H1 (cell line): ENCODE measurements at regions not wholly inside any gene's neighbourhood (a gene's known extent, or its start where the extent isn't known, plus 50 kb on each side); places are given as distances from the start of the nearest gene placed in this dataset.
A peak's percentile ranks its signal among the peaks of the same experiment; 100 is the strongest.

Experiments used
- CTCF ChIA-PET: fragments of 300-600 bp; sonication (Branson Sonifier 250); formaldehyde crosslinking; loops from one replicate; lab custom pipeline; 2021; ENCODE audit not compliant: partially characterized antibody; lab: Charles Lee
- POLR2A ChIA-PET: fragments of 300-600 bp; sonication (Branson Sonifier 250); formaldehyde crosslinking; loops from one replicate; lab custom pipeline; 2021; ENCODE audit warnings: inconsistent platforms; ENCODE audit not compliant: partially characterized antibody; lab: Charles Lee
- DNase-seq, 2 experiments: peaks; one replicate each; pipeline versions ENCODE4 v3.0.0 to v3.0.0-alpha.2; 2010 to 2022; ENCODE audit warnings: low spot score in 2 of 2, low read depth in 1 of 2, mixed read lengths in 1 of 2
- FAIRE-seq: peaks from 2 replicates; lab custom pipeline; 2011; peaks lifted over from hg19 to GRCh38; lab: Jason Lieb, UNC
- H2AFZ ChIP-seq: 2 replicates; pipeline ENCODE4 v1.8.1; 2012; ENCODE audit warnings: low read length, inconsistent platforms
- H2AK5ac ChIP-seq: 2 replicates; pipeline ENCODE4 v1.6.1; 2013; ENCODE audit warnings: low read depth, low read length
- H2BK120ac ChIP-seq: replicated peaks from 2 replicates; pipeline ENCODE3; 2013; ENCODE audit warnings: low read depth, low read length, inconsistent platforms
- H2BK12ac ChIP-seq: 2 replicates; pipeline ENCODE4 v1.6.1; 2013; ENCODE audit warnings: low read depth, low read length
- H2BK15ac ChIP-seq: 2 replicates; pipeline ENCODE4 v1.6.1; 2013; ENCODE audit warnings: low read length
- H2BK20ac ChIP-seq: 2 replicates; pipeline ENCODE4 v1.6.1; 2013; ENCODE audit warnings: low read length
- H2BK5ac ChIP-seq: 2 replicates; pipeline ENCODE4 v1.6.1; 2013; ENCODE audit warnings: low read depth, low read length
- H3K14ac ChIP-seq: 2 replicates; pipeline ENCODE4 v1.6.1; 2013; ENCODE audit warnings: inconsistent platforms; ENCODE audit not compliant: insufficient read length
- H3K18ac ChIP-seq: 2 replicates; pipeline ENCODE4 v1.6.1; 2013; ENCODE audit warnings: low read length; ENCODE audit errors: extremely low read depth
- H3K23ac ChIP-seq: 2 replicates; pipeline ENCODE4 v1.6.1; 2013; ENCODE audit warnings: inconsistent platforms; ENCODE audit not compliant: insufficient read length
- H3K23me2 ChIP-seq: 2 replicates; pipeline ENCODE4 v1.6.1; 2013; ENCODE audit warnings: low read depth, low read length
- H3K27ac ChIP-seq: 2 replicates; pipeline ENCODE4 v1.6.1; 2011; ENCODE audit warnings: low read depth, low read length, inconsistent platforms
- H3K27me3 ChIP-seq, 4 experiments: replicated peaks in 1 of 4; 1 replicate in 1 of 4; 2 replicates in 3 of 4; pipeline versions ENCODE4 v1.6.1 to v1.8.1; 2011 to 2013; ENCODE audit warnings: low read length in 3 of 4, mild to moderate bottlenecking in 3 of 4, inconsistent platforms in 2 of 4, mixed read lengths in 2 of 4, moderate library complexity in 1 of 4; ENCODE audit not compliant: control insufficient read depth in 3 of 4, insufficient read depth in 3 of 4; ENCODE audit errors: extremely low read depth in 1 of 4
- H3K36me3 ChIP-seq, 4 experiments: 2 replicates each; pipeline versions ENCODE4 v1.6.1 to v1.8.1; 2011 to 2013; ENCODE audit warnings: mild to moderate bottlenecking in 4 of 4, low read length in 3 of 4, moderate library complexity in 2 of 4, control low read depth in 1 of 4, inconsistent platforms in 1 of 4; ENCODE audit not compliant: insufficient read depth in 4 of 4, control insufficient read depth in 2 of 4
- H3K4ac ChIP-seq: replicated peaks from 2 replicates; pipeline ENCODE3; 2013; ENCODE audit warnings: low read length, low read depth, mixed read lengths, inconsistent platforms; ENCODE audit not compliant: insufficient read length
- H3K4me1 ChIP-seq, 4 experiments: replicated peaks in 1 of 4; 1 replicate in 1 of 4; 2 replicates in 3 of 4; pipeline versions ENCODE4 v1.6.1 to v1.8.1; 2011 to 2013; ENCODE audit warnings: low read length in 3 of 4, inconsistent platforms in 2 of 4, mixed read lengths in 1 of 4; ENCODE audit not compliant: insufficient read depth in 4 of 4, control insufficient read depth in 3 of 4
- H3K4me2 ChIP-seq, 2 experiments: 2 replicates each; pipeline versions ENCODE4 v1.6.1 to v1.8.1; 2011 to 2013; ENCODE audit warnings: low read depth in 2 of 2, low read length in 2 of 2, control low read depth in 1 of 2, inconsistent platforms in 1 of 2, mild to moderate bottlenecking in 1 of 2; ENCODE audit not compliant: insufficient read depth in 1 of 2
- H3K4me3 ChIP-seq, 4 experiments: fragments of 200-600, 300-600 bp in 1 of 4; sonication (generic), shearing (Covaris generic), sonication (Bioruptor Twin) in 1 of 4; 2 replicates each; pipeline versions ENCODE4 v1.5.1 to v1.8.1; 2011 to 2016; ENCODE audit warnings: low read length in 4 of 4, low read depth in 3 of 4, control low read depth in 2 of 4, inconsistent platforms in 2 of 4, mild to moderate bottlenecking in 2 of 4, mixed read lengths in 1 of 4, moderate library complexity in 1 of 4; ENCODE audit not compliant: insufficient read depth in 2 of 4; ENCODE audit errors: extremely low read depth in 1 of 4
- H3K56ac ChIP-seq: replicated peaks from 2 replicates; pipeline ENCODE3; 2013; ENCODE audit warnings: low read depth, mild to moderate bottlenecking, mixed read lengths, low read length, inconsistent platforms; ENCODE audit not compliant: insufficient read length
- H3K79me1 ChIP-seq: 2 replicates; pipeline ENCODE4 v1.6.1; 2013; ENCODE audit warnings: low read depth, low read length, control low read depth
- H3K79me2 ChIP-seq, 2 experiments: 2 replicates each; pipeline versions ENCODE4 v1.6.1 to v1.8.1; 2012 to 2013; ENCODE audit warnings: low read length in 2 of 2, mild to moderate bottlenecking in 2 of 2, inconsistent platforms in 1 of 2; ENCODE audit not compliant: insufficient read depth in 2 of 2, control insufficient read depth in 1 of 2
- H3K9ac ChIP-seq, 4 experiments: replicated peaks in 1 of 4; 1 replicate in 1 of 4; 2 replicates in 3 of 4; pipeline versions ENCODE4 v1.6.1 to v1.8.1; 2011 to 2013; ENCODE audit warnings: low read depth in 3 of 4, low read length in 3 of 4, control low read depth in 2 of 4, mild to moderate bottlenecking in 2 of 4, moderate library complexity in 2 of 4, inconsistent platforms in 1 of 4; ENCODE audit errors: extremely low read depth in 1 of 4
- H3K9me3 ChIP-seq, 2 experiments: 2 replicates each; pipeline versions ENCODE4 v1.6.1 to v1.8.1; 2012 to 2013; ENCODE audit warnings: mild to moderate bottlenecking in 2 of 2, moderate library complexity in 2 of 2, control low read depth in 1 of 2, inconsistent platforms in 1 of 2, low read depth in 1 of 2, low read length in 1 of 2, mixed read lengths in 1 of 2; ENCODE audit not compliant: insufficient read depth in 2 of 2
- H4K20me1 ChIP-seq, 2 experiments: replicated peaks in 1 of 2; 2 replicates each; pipeline versions ENCODE3 to v1.8.1; 2011 to 2013; ENCODE audit warnings: inconsistent platforms in 2 of 2, low read length in 2 of 2, mild to moderate bottlenecking in 1 of 2; ENCODE audit not compliant: insufficient read depth in 2 of 2, control insufficient read depth in 1 of 2
- H4K5ac ChIP-seq: 2 replicates; pipeline ENCODE4 v1.6.1; 2013; ENCODE audit warnings: low read length, low read depth, mixed read lengths, inconsistent platforms; ENCODE audit not compliant: insufficient read length
- H4K8ac ChIP-seq: 2 replicates; pipeline ENCODE4 v1.8.0; 2013; ENCODE audit warnings: mild to moderate bottlenecking, moderate library complexity, low read length, inconsistent platforms; ENCODE audit not compliant: insufficient read depth; ENCODE audit errors: extremely low read depth
- H4K91ac ChIP-seq: replicated peaks from 2 replicates; pipeline ENCODE3; 2013; ENCODE audit warnings: low read length, mixed read lengths, inconsistent platforms; ENCODE audit not compliant: insufficient read length
- CREB1 ChIP-seq: IDR thresholded peaks from 2 replicates; pipeline ENCODE4 v1.6.1; 2012; ENCODE audit warnings: inconsistent platforms
- KDM1A ChIP-seq: fragments of 200-600, 300-600 bp; sonication (generic); IDR thresholded peaks from 2 replicates; pipeline ENCODE4 v1.7.1; 2016; ENCODE audit warnings: mild to moderate bottlenecking, low read length, borderline replicate concordance
- SIN3A ChIP-seq, 2 experiments: IDR thresholded peaks in 1 of 2; conservative IDR thresholded peaks in 1 of 2; 2 replicates each; pipeline ENCODE4 v1.6.1; 2011 to 2012; ENCODE audit warnings: low read length in 2 of 2, improper control_type of control experiment in 1 of 2, low read depth in 1 of 2, mild to moderate bottlenecking in 1 of 2
- SRF ChIP-seq: IDR thresholded peaks from 2 replicates; pipeline ENCODE4 v1.6.1; 2011; ENCODE audit warnings: mild to moderate bottlenecking, low read depth, low read length, moderate library complexity
- WGBS, 2 experiments: shearing (Covaris generic) in 1 of 2; methylation state at CpG; one replicate each; pipeline versions ENCODE4 v1.1.6 to v1.1.7; 2013 to 2015; ENCODE audit warnings: low lambda C conversion rate in 2 of 2, mixed read lengths in 2 of 2, inconsistent platforms in 1 of 2, low coverage in 1 of 2, missing lambda C conversion rate in 1 of 2; ENCODE audit not compliant: insufficient replicate concordance in 2 of 2, insufficient coverage in 1 of 2, insufficient read length in 1 of 2; ENCODE audit errors: extremely low coverage in 1 of 2, missing lambda C conversion rate in 1 of 2; 5-methylcytosine and 5-hydroxymethylcytosine counted together

DNA sequence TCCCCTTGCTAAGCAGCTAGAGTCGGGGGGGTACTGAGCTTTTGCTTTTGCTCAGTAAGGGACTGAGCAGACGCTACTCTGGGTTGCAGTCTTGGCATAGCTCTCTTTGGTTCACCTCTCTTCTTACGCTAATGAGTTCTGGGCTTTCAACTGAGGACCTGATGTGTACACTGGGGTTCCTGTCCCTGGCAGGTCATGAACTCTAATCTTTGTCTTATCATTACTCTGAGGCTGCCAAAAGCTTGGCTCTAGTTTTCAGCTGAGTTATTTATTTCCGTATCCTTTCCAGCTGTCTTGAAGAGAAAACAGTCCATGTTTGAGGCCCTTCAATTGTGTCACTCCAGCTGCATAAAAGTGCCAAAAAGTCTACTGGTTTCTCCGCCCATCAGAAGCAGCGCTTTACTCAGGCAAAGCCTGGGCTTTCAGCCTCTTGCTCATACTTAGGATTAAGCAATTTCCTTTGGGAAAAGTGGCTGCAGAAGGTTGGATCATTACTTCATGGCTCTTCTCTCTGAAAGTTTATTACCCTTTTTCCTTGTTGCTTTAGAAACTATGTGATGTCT, 121.0 kb upstream of the STOX2 start:
- H3K36me3 ChIP-seq = no peaks in the 10 kb centered on the region
- H3K27me3 ChIP-seq = no peaks in the 10 kb centered on the region
- peak overlapping the region; percentile 81; the same call in 1 of the 2 replicates for H2AFZ ChIP-seq
- DNase-seq (no peak), FAIRE-seq (peak; percentile 58)
- no peak overlapping the region for H4K91ac ChIP-seq
- no peak overlapping the region for H2AK5ac ChIP-seq
- no peak overlapping the region for H2BK120ac ChIP-seq
- H3K4ac ChIP-seq = no peak overlapping the region
- no peak overlapping the region for H3K18ac ChIP-seq
- no peaks in the 10 kb centered on the region for H3K23me2 ChIP-seq
- WGBS, 2 experiments = 65% methylated on average over 6 of the region's 6 CpGs; no CpG with 5 or more reads in 1 of the 2 experiments
- POLR2A ChIA-PET = no interaction called here
- no peaks in the 10 kb centered on the region for H3K79me2 ChIP-seq
- no peak overlapping the region for H4K8ac ChIP-seq
- no peaks in the 10 kb centered on the region for H4K20me1 ChIP-seq
- no peak overlapping the region for H3K23ac ChIP-seq
- H3K4me1 ChIP-seq = peaks cover 0 to 4% (median 0%) of the 10 kb centered on the region in 4 experiments; a peak in 1 of 7 replicates
- H3K27ac ChIP-seq = no peak overlapping the region
- H3K56ac ChIP-seq = no peak overlapping the region
- H3K4me3 ChIP-seq = no peak overlapping the region
- no peak overlapping the region for H2BK12ac ChIP-seq
- no peak overlapping the region for H3K9ac ChIP-seq
- no peak overlapping the region for H2BK5ac ChIP-seq
- H2BK20ac ChIP-seq = no peak overlapping the region
- H3K4me2 ChIP-seq = 0 out of 4 replicates have a peak overlapping the region, but pooled peaks of 1 of the 2 experiments have one; percentile 1
- no peaks in the 10 kb centered on the region for H3K9me3 ChIP-seq
- H3K79me1 ChIP-seq = no peaks in the 10 kb centered on the region
- CTCF ChIA-PET = interaction anchor here (0.6 to 0.7 kb wide), 2 partner anchors 9 to 53 kb away, joined by 3 read pairs; no protein-coding TSS in a partner anchor
- no peak for TF ChIP-seq CREB1
- TF ChIP-seq SRF = no peak
- no peak for TF ChIP-seq SIN3A (conservative IDR thresholded peaks at IDR 0.05 in 1 of 2, IDR thresholded peaks at IDR 0.05 in 1 of 2; ENCODE audit: low read depth in 1 of 2, low read length in 2 of 2)
- no peak for TF ChIP-seq KDM1A
- TF ChIP-seq, all 59 proteins: peak for 0
- H2BK15ac ChIP-seq = no peak overlapping the region
- H3K14ac ChIP-seq = no peak overlapping the region
- H4K5ac ChIP-seq = no peak overlapping the region
